ENCODE measurements at regions not wholly inside any gene's neighbourhood (a gene's known extent, or its start where the extent isn't known, plus 50 kb on each side); places are given as distances from the start of the nearest gene placed in this dataset.

- intact Hi-C loops (cut with DNase I; ENCODE audit: low total_unique reads) = no loop called here
- TF ChIP-seq CTCF (IDR thresholded peaks at IDR 0.05) (no peak), POLR2A (IDR thresholded peaks at IDR 0.05) (no peak)
- DNase-seq = no peak
- H3K36me3 ChIP-seq = no peaks in the 10 kb centered on the region
- no peaks in the 10 kb centered on the region for H3K4me1 ChIP-seq
- H3K9me3 ChIP-seq = no peaks in the 10 kb centered on the region
- H3K27ac ChIP-seq = no peak overlapping the region
- H3K4me3 ChIP-seq = no peak overlapping the region
- no peaks in the 10 kb centered on the region for H3K27me3 ChIP-seq
Observed at GRCh38 chr21:41054018-41054578, 113.9 kb upstream of the BACE2 start.

GRCh38 chr21:41055266-41055665 lies 112.7 kb upstream of the BACE2 start:
- H3K36me3 ChIP-seq = no peaks in the 10 kb centered on the region
- no peaks in the 10 kb centered on the region for H3K9me3 ChIP-seq
- no peaks in the 10 kb centered on the region for H3K27me3 ChIP-seq
- TF ChIP-seq POLR2A (IDR thresholded peaks at IDR 0.05) (no peak), CTCF (IDR thresholded peaks at IDR 0.05) (no peak)
- H3K4me1 ChIP-seq = no peaks in the 10 kb centered on the region
- intact Hi-C loops (cut with DNase I; ENCODE audit: low total_unique reads) = no loop called here
- no peak overlapping the region for H3K4me3 ChIP-seq
- H3K27ac ChIP-seq = no peak overlapping the region
- DNase-seq = no peak

- intact Hi-C loops (cut with DNase I; ENCODE audit: low total_unique reads) = no loop called here
- Histone ChIP-seq H3K4me1 (no peaks in the 10 kb centered on the region), H3K4me3 (no peak overlapping the region), H3K27me3 (no peaks in the 10 kb centered on the region), H3K36me3 (no peaks in the 10 kb centered on the region), H3K27ac (no peak overlapping the region), H3K9me3 (no peaks in the 10 kb centered on the region)
- no peak for DNase-seq
- no peak for TF ChIP-seq POLR2A (IDR thresholded peaks at IDR 0.05)
- TF ChIP-seq CTCF (IDR thresholded peaks at IDR 0.05) = no peak
Observed at GRCh38 chr21:41059871-41060270, 108.1 kb upstream of the BACE2 start.

GRCh38 chr21:41061701-41062100 lies 106.3 kb upstream of the BACE2 start:
- no peak for DNase-seq
- no peaks in the 10 kb centered on the region for H3K27me3 ChIP-seq
- no peak overlapping the region for H3K4me3 ChIP-seq
- intact Hi-C loops (cut with DNase I; ENCODE audit: low total_unique reads) = no loop called here
- TF ChIP-seq CTCF (IDR thresholded peaks at IDR 0.05) = no peak
- no peak for TF ChIP-seq POLR2A (IDR thresholded peaks at IDR 0.05)
- H3K27ac ChIP-seq = no peak overlapping the region
- H3K4me1 ChIP-seq = no peaks in the 10 kb centered on the region
- no peaks in the 10 kb centered on the region for H3K9me3 ChIP-seq
- H3K36me3 ChIP-seq = no peaks in the 10 kb centered on the region

- Histone ChIP-seq H3K4me1 (peaks cover 0 to 3% of the 10 kb centered on the region in 2 donors), H3K27ac (no peak overlapping the region), H3K27me3 (peaks cover 0 to 5% of the 10 kb centered on the region in 2 donors), H3K4me3 (no peak overlapping the region), H3K36me3 (no peaks in the 10 kb centered on the region), H3K9me3 (no peaks in the 10 kb centered on the region)
- intact Hi-C loops (cut with DNase I; ENCODE audit: low total_unique reads) = no loop called here
- DNase-seq = no peak
- TF ChIP-seq CTCF (IDR thresholded peaks at IDR 0.05) = no peak
Observed at GRCh38 chr21:41064334-41064791, 103.6 kb upstream of the BACE2 start.
